ENCODE measurements at regions not wholly inside any gene's neighbourhood (a gene's known extent, or its start where the extent isn't known, plus 50 kb on each side); places are given as distances from the start of the nearest gene placed in this dataset.

DNA sequence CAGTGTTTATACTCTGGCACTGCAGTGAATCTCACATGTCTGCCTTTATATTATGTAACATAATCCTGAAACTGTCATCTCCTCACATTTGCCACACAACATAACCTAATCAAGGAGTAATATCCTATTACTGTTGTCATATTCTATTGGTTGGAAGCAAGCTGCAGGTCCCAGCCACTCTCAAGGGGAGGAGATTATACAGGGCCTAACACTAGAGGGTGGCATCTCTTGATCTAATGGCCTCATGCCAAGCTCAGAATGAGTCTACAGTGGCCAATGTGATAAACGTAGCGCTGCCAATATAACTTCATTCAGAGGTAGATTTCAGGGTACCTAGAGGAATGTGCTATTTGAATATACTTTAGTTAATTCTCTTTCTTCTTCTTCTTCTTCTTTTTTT, 166.8 kb downstream of the BACH1 start:
- H3K27ac ChIP-seq, result no peak overlapping the region
- no peaks in the 10 kb centered on the region for H3K27me3 ChIP-seq
- H3K9me3 ChIP-seq, result peaks cover 6% of the 10 kb centered on the region
- H3K4me2 ChIP-seq, result no peak overlapping the region
- H3K4me1 ChIP-seq, result peaks cover under 1% of the 10 kb centered on the region
- H4K20me1 ChIP-seq, result no peaks in the 10 kb centered on the region
- peaks cover 6% of the 10 kb centered on the region; the same call in 1 of the 2 replicates for H3K36me3 ChIP-seq
- no peak overlapping the region for H3K4me3 ChIP-seq
- no peak for TF ChIP-seq Cebpa-rat (IDR thresholded peaks at IDR 0.05)
- no peak overlapping the region for H3K9ac ChIP-seq

DNA sequence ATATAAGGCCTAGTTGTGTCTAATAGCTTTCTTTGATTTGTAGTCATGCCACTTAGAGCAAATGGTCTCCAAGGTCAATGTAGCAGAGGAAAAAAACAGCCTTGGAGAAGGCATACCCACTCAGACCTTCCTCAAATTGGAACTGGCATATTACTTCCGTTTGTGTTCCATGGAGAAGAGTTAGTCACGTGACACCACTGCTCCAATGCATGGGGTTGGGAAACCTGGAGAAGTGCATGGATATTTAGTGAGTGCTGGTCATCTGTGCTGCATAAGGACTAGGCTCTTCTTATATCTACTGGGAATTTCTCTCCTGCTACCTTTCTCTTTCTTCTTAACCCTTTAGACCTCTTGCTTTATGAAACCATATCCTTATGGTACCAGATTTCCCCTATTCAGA, 167.8 kb downstream of the BACH1 start:
- no peaks in the 10 kb centered on the region for H3K27me3 ChIP-seq
- H3K9me3 ChIP-seq, result no peaks in the 10 kb centered on the region
- no peak overlapping the region for H3K9ac ChIP-seq
- TF ChIP-seq Cebpa-rat (IDR thresholded peaks at IDR 0.05), result no peak
- no peak overlapping the region for H3K4me2 ChIP-seq
- H3K4me3 ChIP-seq, result no peak overlapping the region
- H4K20me1 ChIP-seq, result no peaks in the 10 kb centered on the region
- peaks cover 10% of the 10 kb centered on the region for H3K4me1 ChIP-seq
- no peaks in the 10 kb centered on the region for H3K36me3 ChIP-seq
- no peak overlapping the region for H3K27ac ChIP-seq

DNA sequence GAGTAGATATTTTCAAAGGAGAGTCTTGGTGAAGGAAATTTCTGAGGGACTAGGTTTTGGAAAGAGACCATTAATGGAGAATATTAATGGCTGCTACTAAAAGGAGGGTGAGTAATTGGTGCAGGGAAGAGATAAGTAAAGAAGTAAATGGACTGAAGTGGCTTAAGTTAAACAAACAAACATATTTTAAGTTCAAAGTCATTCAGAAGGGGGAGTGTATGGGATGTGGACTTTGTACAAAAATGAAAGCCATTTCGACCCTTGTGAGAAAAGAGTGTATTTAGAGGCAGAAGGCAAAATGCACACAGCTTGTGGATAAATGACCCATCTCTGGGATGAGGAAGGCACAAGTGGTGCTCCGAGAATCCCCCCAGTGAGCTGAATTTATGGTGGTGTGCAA, 171.7 kb downstream of the BACH1 start:
- H4K20me1 ChIP-seq, result no peaks in the 10 kb centered on the region
- no peaks in the 10 kb centered on the region for H3K27me3 ChIP-seq
- H3K4me2 ChIP-seq, result peak overlapping the region; percentile 49
- H3K4me3 ChIP-seq, result no peak overlapping the region
- H3K36me3 ChIP-seq, result no peaks in the 10 kb centered on the region
- H3K9ac ChIP-seq, result no peak overlapping the region
- H3K4me1 ChIP-seq, result peaks cover 10% of the 10 kb centered on the region
- no peaks in the 10 kb centered on the region for H3K9me3 ChIP-seq
- H3K27ac ChIP-seq, result no peak overlapping the region
- TF ChIP-seq Cebpa-rat (IDR thresholded peaks at IDR 0.05), result no peak

DNA sequence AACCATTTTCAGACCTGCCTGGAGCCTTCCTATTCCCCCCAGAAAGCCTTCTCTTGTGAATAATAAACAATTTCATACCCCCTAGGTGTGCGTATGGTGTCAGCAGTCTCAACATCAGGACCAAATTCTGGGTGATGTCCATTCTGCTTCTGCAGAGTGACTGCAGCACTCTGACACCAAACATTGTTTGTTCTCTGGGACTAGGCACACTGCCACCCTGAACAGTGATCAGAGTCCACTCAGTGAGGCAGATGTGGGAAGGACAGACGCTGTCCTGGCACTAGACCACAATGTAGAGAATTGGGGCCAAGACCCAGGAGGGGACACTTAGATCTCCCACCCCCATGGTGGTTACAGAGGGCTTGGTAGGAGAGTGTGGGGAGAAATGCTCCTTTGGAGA, 175.1 kb downstream of the BACH1 start:
- H3K36me3 ChIP-seq, result no peaks in the 10 kb centered on the region
- H3K9ac ChIP-seq, result no peak overlapping the region
- H3K4me3 ChIP-seq, result no peak overlapping the region
- no peak for TF ChIP-seq Cebpa-rat (IDR thresholded peaks at IDR 0.05)
- H3K27me3 ChIP-seq, result no peaks in the 10 kb centered on the region
- H4K20me1 ChIP-seq, result no peaks in the 10 kb centered on the region
- H3K9me3 ChIP-seq, result no peaks in the 10 kb centered on the region
- H3K27ac ChIP-seq, result no peak overlapping the region
- H3K4me2 ChIP-seq, result no peak overlapping the region
- peaks cover 17% of the 10 kb centered on the region for H3K4me1 ChIP-seq

DNA sequence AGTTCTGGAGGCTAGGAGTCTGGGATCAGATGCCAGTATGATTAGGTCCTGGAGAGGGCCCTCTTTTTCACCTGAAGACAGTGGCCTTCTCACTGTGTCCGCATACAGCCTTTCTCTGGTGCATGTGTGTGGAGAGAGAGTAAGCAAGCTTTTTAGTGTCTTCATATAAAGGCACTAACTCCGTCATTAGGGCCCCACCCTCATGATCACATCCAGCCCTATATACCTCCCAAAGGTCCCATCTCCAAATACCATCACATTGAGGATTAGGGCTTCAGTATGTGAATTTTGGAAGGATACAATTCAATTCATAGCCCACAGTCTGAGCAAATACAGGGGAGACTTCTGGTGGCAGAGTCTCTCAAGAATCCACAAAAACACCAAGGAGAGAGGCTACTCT, 176.6 kb downstream of the BACH1 start:
- Histone ChIP-seq H3K9me3 (no peaks in the 10 kb centered on the region; the same call in 1 of the 2 replicates), H3K27ac (no peak overlapping the region), H3K27me3 (no peaks in the 10 kb centered on the region), H3K4me2 (no peak overlapping the region), H3K4me3 (no peak overlapping the region), H3K4me1 (peaks cover 17% of the 10 kb centered on the region), H3K36me3 (no peaks in the 10 kb centered on the region), H4K20me1 (no peaks in the 10 kb centered on the region), H3K9ac (no peak overlapping the region)
- no peak for TF ChIP-seq Cebpa-rat (IDR thresholded peaks at IDR 0.05)

GRCh38 chr21:29477347-29477746, 178.6 kb downstream of the BACH1 start:
- Histone ChIP-seq H3K27me3 (no peaks in the 10 kb centered on the region), H3K4me1 (peaks cover 9% of the 10 kb centered on the region), H3K4me3 (no peak overlapping the region), H3K27ac (no peak overlapping the region), H3K36me3 (no peaks in the 10 kb centered on the region), H3K9ac (no peak overlapping the region), H3K4me2 (no peak overlapping the region), H3K9me3 (no peaks in the 10 kb centered on the region; the same call in 1 of the 2 replicates), H4K20me1 (no peaks in the 10 kb centered on the region)
- no peak for TF ChIP-seq Cebpa-rat (IDR thresholded peaks at IDR 0.05)

DNA sequence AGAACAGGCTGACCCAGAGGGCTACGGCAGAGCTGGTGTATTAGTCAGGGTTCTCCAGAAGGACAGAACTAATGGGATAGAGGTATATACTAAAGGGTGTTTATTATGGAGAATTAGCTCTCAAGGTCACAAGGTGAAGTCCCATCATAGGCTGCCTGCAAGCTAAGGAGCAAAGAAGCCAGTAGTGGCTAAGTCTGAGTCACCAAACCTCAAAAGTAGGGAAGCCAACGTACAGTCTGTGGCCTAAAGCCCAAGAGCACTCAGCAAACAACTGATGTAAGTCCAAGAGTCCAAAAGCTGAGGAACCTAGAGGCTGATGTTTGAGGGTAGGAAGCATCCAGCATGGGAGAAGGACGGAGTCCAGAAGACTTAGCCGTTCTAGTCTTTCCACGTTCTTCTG, 179.2 kb downstream of the BACH1 start:
- Histone ChIP-seq H4K20me1 (no peaks in the 10 kb centered on the region), H3K4me2 (no peak overlapping the region), H3K27ac (no peak overlapping the region), H3K9ac (no peak overlapping the region), H3K27me3 (no peaks in the 10 kb centered on the region), H3K4me1 (peaks cover 14% of the 10 kb centered on the region), H3K9me3 (no peaks in the 10 kb centered on the region; the same call in 1 of the 2 replicates), H3K4me3 (no peak overlapping the region), H3K36me3 (no peaks in the 10 kb centered on the region)
- TF ChIP-seq Cebpa-rat (IDR thresholded peaks at IDR 0.05), result no peak

- peaks cover 14% of the 10 kb centered on the region for H3K4me1 ChIP-seq
- H3K27ac ChIP-seq, result no peak overlapping the region
These were observed 182.4 kb downstream of the BACH1 start for GRCh38 chr21:29481081-29481480.

DNA sequence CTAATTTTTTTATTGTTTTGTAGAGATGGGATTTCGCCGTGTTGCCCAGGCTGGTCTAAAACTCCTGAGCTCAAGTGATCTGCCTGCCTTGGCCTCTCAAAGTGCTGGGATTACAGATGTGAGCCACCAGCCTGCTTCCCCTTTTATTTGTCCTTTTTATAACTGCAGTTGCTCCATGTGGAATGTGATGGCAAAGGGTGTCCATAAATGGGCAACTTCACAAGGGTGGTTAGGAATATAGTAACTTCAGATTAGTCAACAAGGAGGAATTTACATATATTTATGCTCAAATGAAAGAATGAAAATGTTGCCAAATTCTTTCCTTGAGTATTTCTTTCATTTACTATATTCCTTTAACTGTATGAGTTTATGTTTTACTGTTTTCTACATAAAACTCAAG, 182.9 kb downstream of the BACH1 start:
- H3K36me3 ChIP-seq, result no peaks in the 10 kb centered on the region
- no peak overlapping the region for H3K27ac ChIP-seq
- peaks cover 12% of the 10 kb centered on the region for H3K4me1 ChIP-seq
- H3K4me2 ChIP-seq, result no peak overlapping the region
- H4K20me1 ChIP-seq, result no peaks in the 10 kb centered on the region
- no peak overlapping the region for H3K4me3 ChIP-seq
- H3K27me3 ChIP-seq, result no peaks in the 10 kb centered on the region
- no peak overlapping the region for H3K9ac ChIP-seq
- no peak for TF ChIP-seq Cebpa-rat (IDR thresholded peaks at IDR 0.05)
- H3K9me3 ChIP-seq, result no peaks in the 10 kb centered on the region; the same call in 1 of the 2 replicates

More at GRCh38 chr21:29481081-29481480, 182.4 kb downstream of the BACH1 start:
- no peaks in the 10 kb centered on the region; the same call in 1 of the 2 replicates for H3K9me3 ChIP-seq
- no peak overlapping the region for H3K9ac ChIP-seq
- TF ChIP-seq Cebpa-rat (IDR thresholded peaks at IDR 0.05), result no peak
- H3K27me3 ChIP-seq, result no peaks in the 10 kb centered on the region
- H4K20me1 ChIP-seq, result no peaks in the 10 kb centered on the region
- no peak overlapping the region for H3K4me3 ChIP-seq
- no peak overlapping the region for H3K4me2 ChIP-seq
- H3K36me3 ChIP-seq, result no peaks in the 10 kb centered on the region

DNA sequence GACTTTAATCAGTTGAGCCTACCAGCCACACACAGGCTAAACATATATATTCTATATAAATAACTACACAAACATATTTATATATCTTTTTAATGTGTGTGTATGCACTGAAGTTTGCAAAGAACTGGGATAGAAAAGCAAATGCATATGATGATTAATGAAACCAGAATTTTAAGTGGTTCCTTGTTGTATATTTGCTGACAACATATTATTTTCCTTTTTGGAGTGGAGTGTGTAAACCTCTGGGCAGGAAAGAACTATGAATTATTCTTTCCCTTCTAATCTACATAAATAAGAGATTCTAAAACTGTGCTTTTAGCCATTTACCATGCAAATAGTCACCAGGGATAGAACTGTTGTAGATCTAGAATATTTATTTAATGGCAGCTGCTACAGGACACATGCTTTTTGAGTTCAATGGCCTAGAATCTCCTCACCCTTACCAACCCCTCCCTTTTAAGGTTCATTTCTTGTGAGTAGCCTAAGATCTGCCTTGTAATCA, 187.6 kb downstream of the BACH1 start:
- Histone ChIP-seq H3K4me3 (no peak overlapping the region), H4K20me1 (no peaks in the 10 kb centered on the region), H3K4me2 (no peak overlapping the region), H3K4me1 (peaks cover 8% of the 10 kb centered on the region), H3K27me3 (no peaks in the 10 kb centered on the region), H3K27ac (no peak overlapping the region), H3K9ac (no peak overlapping the region), H3K9me3 (no peaks in the 10 kb centered on the region), H3K36me3 (no peaks in the 10 kb centered on the region)
- TF ChIP-seq Cebpa-rat (IDR thresholded peaks at IDR 0.05), result no peak

All from BLaER1 (cell line).